HCT116 (cell line): ENCODE measurements at regions not wholly inside any gene's neighbourhood (a gene's known extent, or its start where the extent isn't known, plus 50 kb on each side); places are given as distances from the start of the nearest gene placed in this dataset.

ENCODE experiments used
- ATAC-seq: fragments of 200-7000 bp; cut with Tn5 transposase; 2 replicates; pipeline ENCODE4 v1.9.1; 2020; ENCODE audit warnings: mild to moderate bottlenecking, moderate library complexity
- BruUV-seq: library from RNA; stranded (reverse); fragments of 400-500 nt; replicated peaks from 2 replicates; lab custom pipeline; 2021; lab: Mats Ljungman, UMichigan
- CTCF ChIA-PET: fragments of 300-600 bp; sonication (Branson Sonifier 250); formaldehyde crosslinking; loops from one replicate; lab custom pipeline; 2021; ENCODE audit warnings: antibody characterized with exemption; lab: Charles Lee
- POLR2A ChIA-PET: fragments of 300-600, 350-600 bp; sonication (Branson Sonifier 250); formaldehyde crosslinking; loops from one replicate; lab custom pipeline; 2021; ENCODE audit warnings: antibody characterized with exemption; lab: Charles Lee
- RAD21 ChIA-PET, 2 experiments: fragments of 300-600 bp; sonication (Branson Sonifier 250); formaldehyde crosslinking; loops; one replicate each; lab custom pipeline; 2023; ENCODE audit warnings: low total read pairs in 2 of 2; ENCODE audit not compliant: uncharacterized antibody in 2 of 2, unreplicated experiment in 2 of 2, low non-redundant PET in 1 of 2; lab: Charles Lee
- DNase-seq: peaks from one replicate; pipeline ENCODE4 v3.0.0-alpha.2; 2010; ENCODE audit warnings: low read depth, low spot score
- H2AFZ ChIP-seq: fragments of 200-600 bp; shearing (Covaris generic), sonication (generic); 2 replicates; pipeline ENCODE4 v1.6.1; 2017; ENCODE audit warnings: low read depth, mixed run types, mixed read lengths, antibody characterized with exemption, low read length; ENCODE audit not compliant: poor library complexity, severe bottlenecking
- H3K27ac ChIP-seq: 2 replicates; pipeline ENCODE4 v1.5.1; 2012; ENCODE audit warnings: low read depth, low read length
- H3K27me3 ChIP-seq: fragments of 200-600 bp; sonication (generic); 2 replicates; pipeline ENCODE4 v1.6.1; 2016; ENCODE audit warnings: mixed run types, low read length, mixed read lengths; ENCODE audit not compliant: insufficient read depth
- H3K36me3 ChIP-seq, 2 experiments: fragments of 200-500 bp in 1 of 2; fragments of 200-600 bp in 1 of 2; sonication (Bioruptor generic) in 1 of 2; sonication (generic) in 1 of 2; 2 replicates each; pipeline versions ENCODE4 v1.5.1 to v1.6.1; 2014 to 2016; ENCODE audit warnings: low read length in 2 of 2, inconsistent platforms in 1 of 2, mixed read lengths in 1 of 2, mixed run types in 1 of 2; ENCODE audit not compliant: insufficient read depth in 2 of 2, control insufficient read depth in 1 of 2
- H3K4me1 ChIP-seq, 2 experiments: fragments of 200-600 bp in 1 of 2; sonication (generic) in 1 of 2; 2 replicates each; pipeline versions ENCODE4 v1.5.1 to v1.6.1; 2012 to 2017; ENCODE audit warnings: low read length in 2 of 2, inconsistent platforms in 1 of 2, mild to moderate bottlenecking in 1 of 2, mixed read lengths in 1 of 2, mixed run types in 1 of 2, moderate library complexity in 1 of 2; ENCODE audit not compliant: insufficient read depth in 2 of 2, control insufficient read depth in 1 of 2
- H3K4me2 ChIP-seq: fragments of 200-600 bp; sonication (generic); 2 replicates; pipeline ENCODE4 v1.6.1; 2017; ENCODE audit warnings: mixed run types, low read length, mixed read lengths
- H3K4me3 ChIP-seq, 2 experiments: fragments of 200-600 bp in 1 of 2; sonication (generic) in 1 of 2; replicated peaks in 1 of 2; 2 replicates each; pipeline ENCODE4 v1.5.1; 2011 to 2016; ENCODE audit warnings: low read length in 2 of 2, control low read depth in 1 of 2, low read depth in 1 of 2, mild to moderate bottlenecking in 1 of 2, mixed read lengths in 1 of 2, mixed run types in 1 of 2
- H3K79me2 ChIP-seq: fragments of 200-600 bp; sonication (generic); 2 replicates; pipeline ENCODE4 v1.6.1; 2017; ENCODE audit warnings: mild to moderate bottlenecking, mixed run types, low read length, moderate library complexity, mixed read lengths; ENCODE audit not compliant: insufficient read depth
- H3K9ac ChIP-seq: fragments of 200-600 bp; sonication (generic); 2 replicates; pipeline ENCODE4 v1.6.1; 2016; ENCODE audit warnings: low read length, mixed read lengths
- H3K9me2 ChIP-seq: fragments of 200-600 bp; sonication (generic), shearing (Covaris generic); 2 replicates; pipeline ENCODE4 v1.6.1; 2017; ENCODE audit warnings: mixed run types, mild to moderate bottlenecking, moderate library complexity; ENCODE audit not compliant: insufficient read depth
- H3K9me3 ChIP-seq, 2 experiments: fragments of 200-500 bp in 1 of 2; fragments of 200-600 bp in 1 of 2; sonication (Bioruptor generic) in 1 of 2; sonication (generic) in 1 of 2; 2 replicates each; pipeline ENCODE4 v1.6.1; 2014 to 2017; ENCODE audit warnings: low read length in 2 of 2, mixed read lengths in 2 of 2, inconsistent platforms in 1 of 2, low read depth in 1 of 2, mild to moderate bottlenecking in 1 of 2, mixed run types in 1 of 2, moderate library complexity in 1 of 2; ENCODE audit not compliant: control insufficient read depth in 1 of 2, insufficient read depth in 1 of 2
- H4K20me1 ChIP-seq: fragments of 200-600 bp; sonication (generic), shearing (Covaris generic); 2 replicates; pipeline ENCODE4 v1.6.1; 2017; ENCODE audit warnings: mixed run types, mild to moderate bottlenecking, moderate library complexity; ENCODE audit not compliant: insufficient read depth
- ATF3 ChIP-seq: IDR thresholded peaks from 2 replicates; pipeline ENCODE4 v1.6.1; 2012
- CBX3 ChIP-seq: IDR thresholded peaks from 2 replicates; pipeline ENCODE4 v1.6.1; 2012; ENCODE audit warnings: low read depth
- CEBPB ChIP-seq: IDR thresholded peaks from 2 replicates; pipeline ENCODE4 v1.6.1; 2012; ENCODE audit warnings: low read depth
- EGR1 ChIP-seq: IDR thresholded peaks from 2 replicates; pipeline ENCODE4 v1.6.1; 2012; ENCODE audit warnings: low read depth
- EZH2phosphoT487 ChIP-seq: fragments of 200-600 bp; IDR thresholded peaks from 2 replicates; pipeline ENCODE4 v1.6.1; 2018; ENCODE audit warnings: antibody characterized with exemption, borderline replicate concordance
- SP1 ChIP-seq: IDR thresholded peaks from 2 replicates; pipeline ENCODE4 v1.6.1; 2012; ENCODE audit warnings: low read depth
- SRF ChIP-seq: IDR thresholded peaks from 2 replicates; pipeline ENCODE4 v1.6.1; 2012; ENCODE audit warnings: low read depth
- ZBTB33 ChIP-seq: IDR thresholded peaks from 2 replicates; pipeline ENCODE4 v1.6.1; 2011; ENCODE audit warnings: mild to moderate bottlenecking, low read length, moderate library complexity; ENCODE audit not compliant: insufficient replicate concordance; ENCODE audit errors: extremely low read depth
- intact Hi-C: fragments of 100-400 bp; cut with micrococcal nuclease; formaldehyde crosslinking; loops from 2 replicates; pipeline ENCODE4 v1.10.0; 2022
- TF ChIP-seq, protein P1 (sequence below), 3 experiments: fragments of 200-600 bp in 1 of 3; sonication (generic) in 1 of 3; IDR thresholded peaks in 2 of 3; conservative IDR thresholded peaks in 1 of 3; 2 replicates each; pipeline ENCODE4 v1.5.1; 2012 to 2017; ENCODE audit warnings: low read depth in 2 of 3, low read length in 2 of 3, antibody characterized with exemption in 1 of 3, borderline replicate concordance in 1 of 3, control low read depth in 1 of 3, mild to moderate bottlenecking in 1 of 3, mixed read lengths in 1 of 3, mixed run types in 1 of 3, moderate library complexity in 1 of 3; ENCODE audit not compliant: insufficient read depth in 1 of 3
- TF ChIP-seq, protein P2 (sequence below): IDR thresholded peaks from 2 replicates; pipeline ENCODE4 v1.6.1; 2012

DNA sequence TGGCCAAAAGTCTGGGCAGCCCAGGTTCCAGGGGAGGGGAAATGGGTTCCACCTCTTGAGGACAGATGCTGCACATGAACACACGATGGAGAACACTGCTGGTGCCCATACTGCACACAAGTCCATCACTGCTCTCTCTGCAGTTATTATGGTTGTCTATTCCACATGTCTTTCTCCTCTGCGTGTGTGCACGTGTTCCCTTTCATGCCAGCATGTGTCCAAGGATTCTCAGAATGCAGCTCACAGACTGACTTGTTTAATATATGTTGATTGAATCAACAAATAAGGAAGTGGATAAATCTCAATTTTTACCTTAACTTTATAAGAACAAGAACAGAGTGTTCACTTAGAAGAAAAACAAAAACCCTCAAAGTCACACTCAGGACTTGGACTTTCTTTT lies 158.9 kb downstream of the FNDC1 start:
- Histone ChIP-seq H3K27ac (no peak overlapping the region), H3K9me2 (no peaks in the 10 kb centered on the region)
- ChIA-PET POLR2A (no interaction called here), CTCF (no interaction called here)
- TF ChIP-seq, protein P1, sequence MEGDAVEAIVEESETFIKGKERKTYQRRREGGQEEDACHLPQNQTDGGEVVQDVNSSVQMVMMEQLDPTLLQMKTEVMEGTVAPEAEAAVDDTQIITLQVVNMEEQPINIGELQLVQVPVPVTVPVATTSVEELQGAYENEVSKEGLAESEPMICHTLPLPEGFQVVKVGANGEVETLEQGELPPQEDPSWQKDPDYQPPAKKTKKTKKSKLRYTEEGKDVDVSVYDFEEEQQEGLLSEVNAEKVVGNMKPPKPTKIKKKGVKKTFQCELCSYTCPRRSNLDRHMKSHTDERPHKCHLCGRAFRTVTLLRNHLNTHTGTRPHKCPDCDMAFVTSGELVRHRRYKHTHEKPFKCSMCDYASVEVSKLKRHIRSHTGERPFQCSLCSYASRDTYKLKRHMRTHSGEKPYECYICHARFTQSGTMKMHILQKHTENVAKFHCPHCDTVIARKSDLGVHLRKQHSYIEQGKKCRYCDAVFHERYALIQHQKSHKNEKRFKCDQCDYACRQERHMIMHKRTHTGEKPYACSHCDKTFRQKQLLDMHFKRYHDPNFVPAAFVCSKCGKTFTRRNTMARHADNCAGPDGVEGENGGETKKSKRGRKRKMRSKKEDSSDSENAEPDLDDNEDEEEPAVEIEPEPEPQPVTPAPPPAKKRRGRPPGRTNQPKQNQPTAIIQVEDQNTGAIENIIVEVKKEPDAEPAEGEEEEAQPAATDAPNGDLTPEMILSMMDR (IDR thresholded peaks at IDR 0.05 in 2 of 3, conservative IDR thresholded peaks at IDR 0.05 in 1 of 3; ENCODE audit: borderline replicate concordance in 1 of 3, insufficient read depth in 1 of 3, low read depth in 2 of 3, low read length in 2 of 3) = no peak
- TF ChIP-seq, protein P2, sequence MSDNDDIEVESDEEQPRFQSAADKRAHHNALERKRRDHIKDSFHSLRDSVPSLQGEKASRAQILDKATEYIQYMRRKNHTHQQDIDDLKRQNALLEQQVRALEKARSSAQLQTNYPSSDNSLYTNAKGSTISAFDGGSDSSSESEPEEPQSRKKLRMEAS = no peak
- TF ChIP-seq CBX3 = no peak
- TF ChIP-seq ZBTB33 = no peak
- no peak for TF ChIP-seq SRF
- TF ChIP-seq SP1 = no peak
- no peak for TF ChIP-seq CEBPB
- no peak for TF ChIP-seq EGR1
- no peak for TF ChIP-seq EZH2phosphoT487
- no peak for TF ChIP-seq ATF3
- TF ChIP-seq, all 23 proteins: peak for 0
- Histone ChIP-seq H3K4me1 (no peaks in the 10 kb centered on the region), H3K79me2 (no peaks in the 10 kb centered on the region), H3K27me3 (peaks cover 15% of the 10 kb centered on the region; the same call in 1 of the 2 replicates), H3K36me3 (no peaks in the 10 kb centered on the region), H3K4me3 (no peak overlapping the region), H4K20me1 (no peaks in the 10 kb centered on the region), H2AFZ (no peak overlapping the region), H3K9ac (no peak overlapping the region), H3K9me3 (no peaks in the 10 kb centered on the region), H3K4me2 (no peak overlapping the region)
- no TSS peak for BruUV-seq
- RAD21 ChIA-PET = no interaction called here
- DNase-seq (no peak), ATAC-seq (no peak)
- intact Hi-C loops = no loop called here
